ENCODE measurements at regions not wholly inside any gene's neighbourhood (a gene's known extent, or its start where the extent isn't known, plus 50 kb on each side); places are given as distances from the start of the nearest gene placed in this dataset.

DNA sequence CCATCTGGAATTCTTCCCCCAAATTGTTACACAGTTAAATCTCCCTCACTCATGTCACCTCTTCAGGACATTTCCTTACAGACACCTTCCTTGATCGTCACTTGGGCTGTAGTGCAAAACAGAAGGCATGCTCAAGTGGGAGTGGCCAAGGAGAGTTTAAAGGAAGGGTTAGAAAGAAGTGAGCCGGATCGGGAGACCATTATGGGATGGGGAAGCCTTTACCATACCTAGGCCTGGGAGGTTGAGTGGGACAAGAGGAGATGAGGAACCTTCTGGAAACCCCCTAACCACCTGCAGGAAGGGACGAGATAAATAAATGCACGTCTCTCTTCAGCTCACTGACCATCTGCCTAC is 102.7 kb downstream of the UCHL1 start:
- DNase-seq (ENCODE audit: low read depth) = no peak

DNA sequence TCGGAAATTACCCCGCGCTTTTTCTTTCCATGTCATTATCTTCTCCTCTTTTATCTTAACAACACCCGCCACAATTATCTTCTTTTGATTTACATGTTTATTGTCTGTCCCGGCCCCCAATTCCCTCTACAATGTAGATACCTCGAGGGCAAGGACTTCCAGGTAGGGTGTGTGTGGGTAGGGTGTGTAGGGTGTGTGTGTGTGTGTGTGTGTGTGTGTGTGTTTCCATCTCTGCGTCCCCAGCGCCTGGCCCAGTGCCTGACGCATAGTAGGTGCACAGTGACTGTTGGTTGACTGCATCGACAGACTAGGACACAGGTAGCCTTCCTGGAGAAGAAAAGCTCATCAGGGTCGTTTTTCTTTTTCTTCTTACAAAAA is 103.1 kb downstream of the UCHL1 start:
- DNase-seq (ENCODE audit: low read depth) = no peak

GRCh38 chr4:41360214-41360920 is 103.6 kb downstream of the UCHL1 start:
- DNase-seq (ENCODE audit: low read depth) = peak; percentile 85

DNA sequence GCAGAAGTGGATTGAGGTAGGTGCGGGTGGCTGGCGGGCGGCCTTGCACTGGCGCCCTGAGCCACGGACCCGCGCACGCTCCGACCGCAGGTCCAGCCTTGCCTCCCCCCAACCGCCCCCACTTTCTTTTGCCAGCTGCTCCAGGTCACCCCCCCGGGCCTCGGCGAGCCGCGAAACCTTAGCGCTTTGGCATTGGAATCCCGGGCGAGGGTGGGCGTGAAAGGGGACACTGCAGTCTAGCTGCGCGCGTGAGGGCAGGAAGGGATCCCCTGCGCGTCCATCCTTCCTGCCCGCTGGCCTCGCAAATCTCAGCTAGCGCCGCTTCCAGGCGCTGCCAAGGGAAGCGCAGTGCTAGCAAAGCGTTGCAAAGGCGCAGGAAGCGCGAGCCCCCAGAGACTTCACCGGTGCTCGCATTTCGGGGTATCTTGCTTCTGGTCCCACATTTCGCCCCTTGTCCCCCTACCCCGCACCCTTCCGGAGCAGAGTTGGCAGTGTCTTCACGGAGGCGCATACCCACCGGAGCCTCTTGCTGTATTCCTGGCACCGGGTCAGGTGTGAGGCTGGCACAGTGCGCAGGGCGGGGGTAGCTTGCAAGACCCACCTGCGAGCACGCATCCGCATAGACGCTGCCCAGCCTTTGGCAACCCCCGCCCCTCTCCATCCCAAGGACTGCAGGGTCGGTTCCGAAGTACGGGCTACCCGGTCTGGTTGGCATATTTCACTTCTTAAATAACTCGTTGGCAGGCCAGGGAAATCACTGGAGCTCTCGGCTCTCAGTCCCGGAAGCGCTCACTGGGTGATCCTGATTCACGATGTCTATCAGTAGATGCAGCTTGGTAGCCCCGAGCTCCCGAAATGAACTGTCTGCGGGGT is 104.4 kb downstream of the UCHL1 start:
- DNase-seq (ENCODE audit: low read depth) = peak; percentile 62

GRCh38 chr4:41361794-41362526 is 105.2 kb downstream of the UCHL1 start:
- DNase-seq (ENCODE audit: low read depth) = peak; percentile 28

DNA sequence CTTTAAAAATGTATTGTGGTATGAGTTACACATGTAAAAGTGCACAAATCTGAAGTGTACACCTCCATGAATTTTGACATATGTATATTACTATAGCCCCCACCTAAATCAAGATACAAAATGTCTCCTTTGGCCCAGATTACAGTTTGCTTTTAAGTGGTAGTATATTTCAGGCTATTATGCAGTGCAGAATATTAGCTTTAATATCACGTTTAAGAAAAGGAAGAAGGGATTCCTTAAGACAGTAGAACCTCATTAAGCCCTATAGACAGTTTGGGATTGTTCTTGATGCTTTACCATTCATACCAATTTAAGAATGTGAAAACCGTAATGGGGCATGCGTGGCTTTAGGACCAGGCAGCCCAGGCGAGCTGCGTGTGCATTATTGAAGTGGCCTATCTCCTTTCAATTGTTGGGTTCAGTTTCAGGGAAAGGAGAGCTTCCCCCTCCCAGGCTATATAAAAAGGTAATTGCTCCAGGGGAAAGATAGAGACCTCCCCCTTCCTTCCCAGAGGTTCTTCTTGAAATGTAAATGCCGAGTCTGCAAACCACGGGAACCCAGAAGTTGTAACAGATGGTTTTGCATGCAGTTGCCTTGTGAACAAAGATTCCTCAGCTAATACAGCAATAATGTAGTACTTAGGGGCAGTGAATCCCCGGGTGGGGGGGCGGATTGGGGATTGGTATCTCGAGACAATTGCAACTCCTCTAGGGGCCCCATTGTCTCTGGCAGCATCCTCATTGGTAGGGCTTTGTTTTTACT is 106.1 kb downstream of the UCHL1 start:
- DNase-seq (ENCODE audit: low read depth) = no peak

DNA sequence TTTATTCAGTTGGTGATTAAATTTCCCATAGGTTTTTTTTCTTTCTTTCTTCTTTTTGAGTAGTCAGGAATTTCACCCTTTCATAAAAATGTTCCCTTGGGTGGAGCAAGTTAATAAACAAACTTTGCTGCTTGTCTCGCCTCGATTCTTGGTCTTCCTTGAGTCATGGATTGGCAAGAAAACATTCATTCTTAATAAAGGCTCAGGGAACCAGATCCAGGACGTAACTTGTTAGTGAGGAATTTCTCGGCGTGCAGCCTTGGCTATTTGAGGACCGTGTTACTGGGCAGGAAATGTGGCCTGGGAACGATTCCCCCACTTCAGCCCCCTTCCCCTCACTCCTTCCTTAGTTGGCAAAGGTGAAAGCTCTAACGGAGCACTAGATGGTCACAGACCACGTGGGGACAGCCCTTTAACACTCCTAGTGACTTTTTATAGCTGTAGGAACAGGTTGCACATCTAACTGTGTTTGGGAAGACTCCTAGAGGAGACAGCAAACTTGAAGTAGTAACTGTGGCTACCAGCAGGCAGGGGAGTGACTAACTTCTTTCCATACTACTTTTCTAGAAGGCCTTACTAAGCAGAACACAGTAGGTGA is 106.8 kb downstream of the UCHL1 start:
- no peak for DNase-seq (ENCODE audit: low read depth)

GRCh38 chr4:41364876-41365275 is 108.1 kb downstream of the UCHL1 start:
- DNase-seq (ENCODE audit: low read depth) = no peak

DNA sequence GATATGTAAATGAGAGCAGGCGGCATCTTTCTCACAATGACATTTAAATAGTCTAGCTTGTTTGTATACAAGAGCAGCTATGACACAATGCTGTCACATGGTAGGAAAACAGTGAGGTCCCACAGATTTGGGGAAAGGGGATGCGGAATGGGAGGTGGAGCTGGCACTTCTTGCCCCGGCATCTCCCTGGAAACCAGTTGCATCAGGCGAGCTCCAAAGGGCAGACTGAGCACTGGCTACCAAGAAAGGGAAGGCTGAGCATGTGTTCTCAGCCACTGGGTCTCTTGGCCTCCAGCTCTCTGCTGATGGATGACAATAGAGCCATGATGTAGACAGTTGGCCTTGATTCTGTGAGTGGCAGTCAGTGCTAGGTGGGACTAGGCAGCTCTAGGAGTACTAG is 109.0 kb downstream of the UCHL1 start:
- no peak for DNase-seq (ENCODE audit: low read depth)

DNA sequence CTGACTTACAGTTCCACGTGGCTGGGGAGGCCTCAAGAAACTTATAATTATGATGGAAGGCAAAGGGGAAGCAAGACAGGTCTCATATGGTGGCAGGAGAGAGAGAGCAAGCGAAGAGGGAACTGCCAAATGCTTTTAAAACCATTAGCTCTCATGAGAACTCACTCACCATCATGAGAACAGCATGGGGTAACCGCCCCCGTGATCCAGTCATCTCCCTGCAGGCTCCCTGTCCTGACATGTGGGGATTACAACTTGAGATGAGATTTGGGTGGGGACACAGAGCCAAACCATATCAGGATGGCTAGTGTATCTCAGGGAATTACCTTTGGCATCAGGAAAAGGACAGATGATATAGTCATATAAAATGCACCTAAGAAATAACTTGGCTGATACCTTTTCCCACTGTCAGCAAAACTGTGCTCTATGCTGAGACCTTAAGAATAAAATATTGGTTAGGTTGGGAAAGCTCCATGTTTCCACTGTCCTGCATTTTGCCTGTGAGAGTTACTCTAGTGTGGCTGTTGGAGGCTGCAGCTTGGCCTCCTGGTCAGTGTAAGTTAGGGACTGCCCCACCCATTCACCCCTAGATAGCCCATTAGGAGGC is 110.3 kb downstream of the UCHL1 start:
- no peak for DNase-seq (ENCODE audit: low read depth)

DNA sequence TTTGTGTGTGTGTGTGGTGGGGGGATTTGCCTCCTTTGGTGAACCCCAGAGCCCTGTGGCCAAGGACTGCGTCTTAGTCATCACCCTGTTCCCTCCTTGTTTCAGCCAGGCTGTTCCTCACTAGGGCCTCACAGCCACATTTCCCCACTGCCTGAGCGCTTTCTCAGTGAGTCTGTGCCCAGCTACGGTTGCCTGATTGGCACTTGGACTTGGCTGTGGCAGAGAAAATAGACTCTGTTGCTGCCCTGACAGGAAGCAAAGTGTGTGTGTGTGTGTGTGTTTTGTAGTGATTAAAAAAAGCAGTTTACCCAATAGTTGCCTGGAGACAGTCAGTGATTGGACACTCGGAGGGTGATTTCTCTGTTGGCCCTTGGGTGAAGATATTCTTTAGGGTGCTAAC is 113.0 kb downstream of the UCHL1 start:
- DNase-seq (ENCODE audit: low read depth) = no peak

DNA sequence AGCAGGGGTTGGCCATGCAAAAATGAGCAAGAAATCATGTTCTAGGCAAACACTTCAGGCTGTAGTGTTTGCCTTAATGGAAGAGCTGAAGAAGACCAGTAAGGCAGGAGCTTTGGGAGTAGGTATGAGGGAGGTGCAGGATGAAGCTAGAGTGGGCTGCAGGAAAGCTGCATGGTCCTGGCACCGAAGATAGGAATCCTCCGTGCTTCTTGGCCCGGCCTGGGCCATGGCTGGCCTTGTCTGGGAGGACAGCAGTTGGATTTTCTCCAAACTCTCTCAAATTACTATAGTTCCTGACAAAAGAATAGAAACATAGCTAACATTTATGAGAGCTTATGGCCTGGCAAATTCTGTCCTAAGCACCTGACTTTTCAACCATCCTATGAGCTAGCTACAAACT is 116.5 kb downstream of the UCHL1 start:
- DNase-seq (ENCODE audit: low read depth) = no peak

- no peak for DNase-seq (ENCODE audit: low read depth)
Observed at GRCh38 chr4:41374490-41374889, 117.8 kb downstream of the UCHL1 start.

- DNase-seq (ENCODE audit: low read depth) = peak; percentile 45
Observed at GRCh38 chr4:41375561-41375960, 118.8 kb downstream of the UCHL1 start.

DNA sequence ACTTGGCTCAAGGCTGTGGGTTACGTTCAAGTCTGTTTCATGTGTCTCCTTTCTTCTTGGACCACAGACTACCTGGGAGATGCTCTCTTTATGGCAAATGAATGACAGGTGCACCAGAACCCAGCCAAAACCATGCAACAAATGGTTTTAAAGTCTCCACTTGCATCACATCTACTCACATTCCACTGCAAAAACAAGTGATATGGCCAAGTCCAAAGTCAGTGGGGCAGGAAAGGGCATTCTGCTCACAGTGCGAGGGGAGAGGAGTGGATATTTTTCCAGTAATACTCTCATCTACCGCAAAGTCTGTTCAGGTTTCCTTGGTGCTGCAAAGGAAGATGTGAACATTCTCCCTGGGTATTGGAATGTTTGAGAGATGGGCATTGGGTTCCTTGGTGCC is 120.5 kb downstream of the UCHL1 start:
- DNase-seq (ENCODE audit: low read depth) = no peak

GRCh38 chr4:41379230-41379629 is 122.5 kb downstream of the UCHL1 start:
- DNase-seq (ENCODE audit: low read depth) = no peak

- DNase-seq (ENCODE audit: low read depth) = no peak
Observed at GRCh38 chr4:41380511-41381157, 123.9 kb downstream of the UCHL1 start.

GRCh38 chr4:41381384-41381783 is 124.7 kb downstream of the UCHL1 start:
- no peak for DNase-seq (ENCODE audit: low read depth)

GRCh38 chr4:41384992-41385391 is 128.3 kb downstream of the UCHL1 start:
- no peak for DNase-seq (ENCODE audit: low read depth)

DNA sequence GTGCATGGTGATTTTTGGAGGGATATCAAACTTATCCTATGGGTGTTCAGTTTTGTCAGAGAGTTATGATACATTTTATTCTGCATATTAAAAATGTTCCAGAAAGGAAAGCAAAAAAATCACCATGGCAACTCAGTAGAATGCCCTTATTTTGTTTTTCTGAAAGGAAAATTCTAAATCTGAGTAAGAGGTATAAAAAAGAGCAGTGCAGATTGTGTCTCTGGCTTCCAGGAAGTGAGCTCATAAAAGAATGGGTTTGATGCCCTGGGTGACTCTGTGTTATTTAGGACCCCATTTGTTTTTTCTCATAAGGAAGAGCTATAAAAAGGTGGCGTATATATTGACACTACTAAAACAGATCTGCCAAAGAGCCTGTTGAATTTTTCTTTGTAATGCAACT is 128.8 kb downstream of the UCHL1 start:
- DNase-seq (ENCODE audit: low read depth) = no peak

All from myocyte (in vitro differentiated cells).